22Rv1 (cell line): ENCODE measurements at regions not wholly inside any gene's neighbourhood (a gene's known extent, or its start where the extent isn't known, plus 50 kb on each side); places are given as distances from the start of the nearest gene placed in this dataset.

Experiments used
- H3K27ac ChIP-seq: fragments of 450-650 bp; 2 replicates; pipeline ENCODE4 v1.5.1; 2017
- ZFX ChIP-seq: fragments of 450-650 bp; IDR thresholded peaks from 2 replicates; pipeline ENCODE4 v1.6.1; 2017; ENCODE audit warnings: antibody characterized with exemption, borderline replicate concordance
- TF ChIP-seq, protein P1 (sequence below): fragments of 450-650 bp; IDR thresholded peaks from 2 replicates; pipeline ENCODE4 v1.5.1; 2017; ENCODE audit warnings: mild to moderate bottlenecking

- TF ChIP-seq ZFX, result no peak
- TF ChIP-seq, protein P1, sequence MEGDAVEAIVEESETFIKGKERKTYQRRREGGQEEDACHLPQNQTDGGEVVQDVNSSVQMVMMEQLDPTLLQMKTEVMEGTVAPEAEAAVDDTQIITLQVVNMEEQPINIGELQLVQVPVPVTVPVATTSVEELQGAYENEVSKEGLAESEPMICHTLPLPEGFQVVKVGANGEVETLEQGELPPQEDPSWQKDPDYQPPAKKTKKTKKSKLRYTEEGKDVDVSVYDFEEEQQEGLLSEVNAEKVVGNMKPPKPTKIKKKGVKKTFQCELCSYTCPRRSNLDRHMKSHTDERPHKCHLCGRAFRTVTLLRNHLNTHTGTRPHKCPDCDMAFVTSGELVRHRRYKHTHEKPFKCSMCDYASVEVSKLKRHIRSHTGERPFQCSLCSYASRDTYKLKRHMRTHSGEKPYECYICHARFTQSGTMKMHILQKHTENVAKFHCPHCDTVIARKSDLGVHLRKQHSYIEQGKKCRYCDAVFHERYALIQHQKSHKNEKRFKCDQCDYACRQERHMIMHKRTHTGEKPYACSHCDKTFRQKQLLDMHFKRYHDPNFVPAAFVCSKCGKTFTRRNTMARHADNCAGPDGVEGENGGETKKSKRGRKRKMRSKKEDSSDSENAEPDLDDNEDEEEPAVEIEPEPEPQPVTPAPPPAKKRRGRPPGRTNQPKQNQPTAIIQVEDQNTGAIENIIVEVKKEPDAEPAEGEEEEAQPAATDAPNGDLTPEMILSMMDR, result no peak
- no peak overlapping the region for H3K27ac ChIP-seq
Observed at GRCh38 chrX:39525758-39526157, 572.0 kb downstream of the BCOR start.

GRCh38 chrX:39527025-39527424 lies 570.7 kb downstream of the BCOR start:
- no peak overlapping the region for H3K27ac ChIP-seq

DNA sequence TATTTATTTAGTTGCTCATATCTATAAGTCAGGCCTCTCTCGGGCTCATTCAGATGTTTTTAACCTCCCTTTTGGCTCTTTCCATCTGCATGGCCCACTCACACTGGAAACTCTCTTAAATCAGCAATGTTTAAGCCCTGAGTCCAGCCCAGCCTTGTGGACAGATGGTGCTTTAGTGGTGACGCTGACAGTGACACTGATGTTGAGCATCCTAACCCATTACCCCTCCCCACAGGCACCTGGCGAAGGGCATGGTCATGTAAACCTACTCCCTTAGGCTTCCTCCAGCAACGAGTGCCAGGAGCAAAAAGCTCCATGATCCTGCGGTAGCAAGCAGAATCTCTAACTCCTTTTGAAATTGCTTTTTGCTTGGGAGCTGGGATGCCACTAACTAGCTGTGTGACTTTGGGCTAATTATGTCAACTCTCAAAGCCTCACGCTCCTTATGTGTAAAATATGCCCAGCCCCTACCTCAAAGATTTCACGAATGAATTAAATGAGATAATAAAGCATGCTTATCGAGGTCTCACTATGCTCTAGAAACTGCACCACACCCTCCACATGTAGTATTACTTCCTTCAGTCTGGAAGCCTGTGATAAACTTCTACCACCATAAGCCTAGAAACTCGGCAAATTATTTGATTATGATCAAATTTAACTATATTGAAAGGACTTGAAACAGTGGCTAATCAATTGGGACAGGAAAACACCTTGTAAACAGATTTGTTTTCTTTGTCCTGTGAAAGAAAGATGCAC lies 569.4 kb downstream of the BCOR start:
- TF ChIP-seq, protein P1, result no peak
- no peak for TF ChIP-seq ZFX
- no peak overlapping the region for H3K27ac ChIP-seq

More at GRCh38 chrX:39527025-39527424, 570.7 kb downstream of the BCOR start:
- TF ChIP-seq, protein P1, result no peak
- TF ChIP-seq ZFX, result no peak

DNA sequence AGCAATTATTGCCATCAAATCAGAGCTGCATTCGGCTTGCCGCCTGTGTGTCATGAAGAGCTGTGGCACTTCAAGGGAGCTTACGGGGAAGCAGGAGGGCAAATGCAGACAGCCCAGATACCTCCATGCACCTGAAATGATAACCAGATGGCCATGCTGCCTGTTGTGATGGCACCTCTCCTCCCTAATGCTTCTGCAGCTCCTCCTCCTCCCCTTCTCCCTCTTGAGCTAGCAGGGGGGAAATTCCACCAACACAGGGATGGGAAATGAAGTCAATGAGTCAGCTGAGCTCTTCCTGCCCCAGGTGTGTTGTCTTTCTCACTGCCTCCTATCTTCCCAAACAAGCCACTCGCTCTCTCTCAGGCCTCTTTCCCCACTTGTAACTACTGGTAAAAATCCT lies 565.0 kb downstream of the BCOR start:
- no peak overlapping the region for H3K27ac ChIP-seq
- no peak for TF ChIP-seq ZFX
- TF ChIP-seq, protein P1, result no peak

- no peak for TF ChIP-seq ZFX
- TF ChIP-seq, protein P1, result no peak
- no peak overlapping the region for H3K27ac ChIP-seq
Observed at GRCh38 chrX:39534949-39535348, 562.8 kb downstream of the BCOR start.

- TF ChIP-seq, protein P1, result no peak
- no peak for TF ChIP-seq ZFX
- H3K27ac ChIP-seq, result no peak overlapping the region
Observed at GRCh38 chrX:39536211-39536610, 561.5 kb downstream of the BCOR start.

- TF ChIP-seq ZFX, result no peak
- TF ChIP-seq, protein P1, result no peak
- no peak overlapping the region for H3K27ac ChIP-seq
Observed at GRCh38 chrX:39541881-39542280, 555.9 kb downstream of the BCOR start.
